ENCODE measurements at regions not wholly inside any gene's neighbourhood (a gene's known extent, or its start where the extent isn't known, plus 50 kb on each side); places are given as distances from the start of the nearest gene placed in this dataset.

DNA sequence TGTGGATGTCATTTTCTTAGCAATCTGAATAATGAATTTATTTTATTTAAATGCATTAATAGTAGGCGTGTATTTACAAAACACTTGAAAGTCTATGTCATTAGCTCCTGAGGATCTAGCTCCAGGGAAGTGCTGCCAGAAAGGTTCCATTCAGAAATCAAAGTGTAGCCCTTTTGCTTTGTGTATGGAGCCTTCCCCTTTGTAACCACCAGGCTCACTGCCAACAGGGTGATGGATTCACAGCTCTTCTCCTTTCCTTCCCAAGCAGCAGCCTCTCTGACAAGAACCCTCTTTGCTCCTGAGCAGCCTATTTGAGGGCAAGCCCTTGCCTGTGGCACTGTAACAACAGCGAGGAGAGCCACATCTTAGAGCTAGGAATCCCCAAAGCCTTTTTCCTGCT is 286.0 kb upstream of the RASGEF1B start:
- TF ChIP-seq, protein P1, sequence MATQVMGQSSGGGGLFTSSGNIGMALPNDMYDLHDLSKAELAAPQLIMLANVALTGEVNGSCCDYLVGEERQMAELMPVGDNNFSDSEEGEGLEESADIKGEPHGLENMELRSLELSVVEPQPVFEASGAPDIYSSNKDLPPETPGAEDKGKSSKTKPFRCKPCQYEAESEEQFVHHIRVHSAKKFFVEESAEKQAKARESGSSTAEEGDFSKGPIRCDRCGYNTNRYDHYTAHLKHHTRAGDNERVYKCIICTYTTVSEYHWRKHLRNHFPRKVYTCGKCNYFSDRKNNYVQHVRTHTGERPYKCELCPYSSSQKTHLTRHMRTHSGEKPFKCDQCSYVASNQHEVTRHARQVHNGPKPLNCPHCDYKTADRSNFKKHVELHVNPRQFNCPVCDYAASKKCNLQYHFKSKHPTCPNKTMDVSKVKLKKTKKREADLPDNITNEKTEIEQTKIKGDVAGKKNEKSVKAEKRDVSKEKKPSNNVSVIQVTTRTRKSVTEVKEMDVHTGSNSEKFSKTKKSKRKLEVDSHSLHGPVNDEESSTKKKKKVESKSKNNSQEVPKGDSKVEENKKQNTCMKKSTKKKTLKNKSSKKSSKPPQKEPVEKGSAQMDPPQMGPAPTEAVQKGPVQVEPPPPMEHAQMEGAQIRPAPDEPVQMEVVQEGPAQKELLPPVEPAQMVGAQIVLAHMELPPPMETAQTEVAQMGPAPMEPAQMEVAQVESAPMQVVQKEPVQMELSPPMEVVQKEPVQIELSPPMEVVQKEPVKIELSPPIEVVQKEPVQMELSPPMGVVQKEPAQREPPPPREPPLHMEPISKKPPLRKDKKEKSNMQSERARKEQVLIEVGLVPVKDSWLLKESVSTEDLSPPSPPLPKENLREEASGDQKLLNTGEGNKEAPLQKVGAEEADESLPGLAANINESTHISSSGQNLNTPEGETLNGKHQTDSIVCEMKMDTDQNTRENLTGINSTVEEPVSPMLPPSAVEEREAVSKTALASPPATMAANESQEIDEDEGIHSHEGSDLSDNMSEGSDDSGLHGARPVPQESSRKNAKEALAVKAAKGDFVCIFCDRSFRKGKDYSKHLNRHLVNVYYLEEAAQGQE (IDR thresholded peaks at IDR 0.05; ENCODE audit: borderline replicate concordance): no peak
- TF ChIP-seq, protein P2, sequence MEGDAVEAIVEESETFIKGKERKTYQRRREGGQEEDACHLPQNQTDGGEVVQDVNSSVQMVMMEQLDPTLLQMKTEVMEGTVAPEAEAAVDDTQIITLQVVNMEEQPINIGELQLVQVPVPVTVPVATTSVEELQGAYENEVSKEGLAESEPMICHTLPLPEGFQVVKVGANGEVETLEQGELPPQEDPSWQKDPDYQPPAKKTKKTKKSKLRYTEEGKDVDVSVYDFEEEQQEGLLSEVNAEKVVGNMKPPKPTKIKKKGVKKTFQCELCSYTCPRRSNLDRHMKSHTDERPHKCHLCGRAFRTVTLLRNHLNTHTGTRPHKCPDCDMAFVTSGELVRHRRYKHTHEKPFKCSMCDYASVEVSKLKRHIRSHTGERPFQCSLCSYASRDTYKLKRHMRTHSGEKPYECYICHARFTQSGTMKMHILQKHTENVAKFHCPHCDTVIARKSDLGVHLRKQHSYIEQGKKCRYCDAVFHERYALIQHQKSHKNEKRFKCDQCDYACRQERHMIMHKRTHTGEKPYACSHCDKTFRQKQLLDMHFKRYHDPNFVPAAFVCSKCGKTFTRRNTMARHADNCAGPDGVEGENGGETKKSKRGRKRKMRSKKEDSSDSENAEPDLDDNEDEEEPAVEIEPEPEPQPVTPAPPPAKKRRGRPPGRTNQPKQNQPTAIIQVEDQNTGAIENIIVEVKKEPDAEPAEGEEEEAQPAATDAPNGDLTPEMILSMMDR (IDR thresholded peaks at IDR 0.05; ENCODE audit: poor library complexity, severe bottlenecking): no peak
- TF ChIP-seq SMC3 (conservative IDR thresholded peaks at IDR 0.05; ENCODE audit: poor library complexity): no peak
- TF ChIP-seq EZH2 (IDR thresholded peaks at IDR 0.05; ENCODE audit: borderline replicate concordance, insufficient read depth, low read length, poor library complexity, severe bottlenecking): no peak
- TF ChIP-seq EP300 (conservative IDR thresholded peaks at IDR 0.05; ENCODE audit: poor library complexity, severe bottlenecking): no peak
- TF ChIP-seq POLR2AphosphoS5 (IDR thresholded peaks at IDR 0.05): no peak
- TF ChIP-seq TAF1 (IDR thresholded peaks at IDR 0.05; ENCODE audit: low read depth): no peak
- no peak for TF ChIP-seq MXI1 (conservative IDR thresholded peaks at IDR 0.05; ENCODE audit: poor library complexity, severe bottlenecking)
- no peak for TF ChIP-seq RAD21 (conservative IDR thresholded peaks at IDR 0.05)
